NCI-H2171 treated with DMSO at 0.1 percent for 48 hours (cell line): ENCODE measurements at regions not wholly inside any gene's neighbourhood (a gene's known extent, or its start where the extent isn't known, plus 50 kb on each side); places are given as distances from the start of the nearest gene placed in this dataset.

Source experiments
- DNase-seq: peaks from one replicate; lab custom pipeline; 2025; lab: John Stamatoyannopoulos, UW

DNA sequence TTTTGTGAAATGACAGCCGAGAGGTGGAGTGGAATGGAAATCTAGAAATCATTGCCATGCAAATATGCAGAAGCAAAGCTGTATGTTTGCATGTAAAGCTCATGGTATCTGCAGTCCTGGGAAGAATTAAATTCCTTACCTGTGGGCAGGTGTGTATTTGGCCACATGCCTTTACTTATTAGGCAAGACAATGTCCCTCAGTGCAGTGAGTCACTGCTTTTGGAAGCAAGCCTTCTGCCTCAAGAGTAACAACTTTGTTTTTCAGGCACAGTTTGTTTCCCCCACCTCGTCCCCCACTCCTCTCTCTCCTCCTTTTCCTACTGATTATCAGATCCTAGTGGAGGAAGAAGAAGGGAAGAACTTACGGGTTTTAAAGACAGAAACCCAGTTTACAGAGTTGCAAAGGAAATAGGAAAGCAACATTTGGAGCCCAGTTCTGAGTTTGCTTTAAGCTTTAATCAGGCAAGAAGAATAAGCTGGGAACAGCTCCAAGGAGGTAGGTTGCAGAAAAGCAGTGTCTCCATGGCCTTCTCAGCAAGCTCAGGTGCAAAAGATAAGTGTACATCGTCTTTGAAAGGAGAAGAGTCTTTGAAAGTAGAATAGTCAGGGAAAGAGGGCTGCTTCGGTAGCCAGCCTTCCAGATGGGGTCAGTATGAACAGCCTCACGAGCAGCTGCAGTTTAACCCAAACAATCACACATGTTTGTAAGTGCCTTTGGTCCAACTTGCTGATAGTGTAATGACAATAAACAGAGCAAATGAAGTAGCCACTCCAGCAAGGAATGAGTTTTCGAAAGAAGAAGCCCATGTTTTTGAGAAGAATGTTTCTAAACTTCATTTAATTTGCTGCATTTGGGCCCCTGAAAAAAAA lies 190.1 kb downstream of the KLF5 start:
- DNase-seq: no peak

DNA sequence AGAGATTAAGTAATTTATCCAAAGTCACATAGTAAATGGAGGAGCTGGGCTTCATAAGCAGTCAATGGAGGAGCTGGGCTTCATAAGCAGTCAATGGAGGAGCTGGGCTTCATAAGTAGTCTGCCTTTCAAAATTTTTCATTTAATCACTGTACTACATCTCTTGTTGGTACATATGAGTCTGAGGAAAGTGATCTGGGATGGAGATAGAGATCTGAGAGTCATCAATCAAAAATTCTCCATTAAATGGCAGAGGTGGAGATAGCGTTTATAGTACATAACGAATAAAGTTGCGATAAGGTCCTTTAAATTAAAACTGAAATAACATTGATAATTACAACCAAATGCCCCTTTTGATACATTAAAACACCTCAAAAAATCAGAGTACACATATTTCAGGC lies 189.3 kb downstream of the KLF5 start:
- DNase-seq: no peak

- DNase-seq: no peak
Observed at GRCh38 chr13:73245246-73245645, 186.4 kb downstream of the KLF5 start.

GRCh38 chr13:73244467-73244866 lies 185.7 kb downstream of the KLF5 start:
- DNase-seq: no peak

DNA sequence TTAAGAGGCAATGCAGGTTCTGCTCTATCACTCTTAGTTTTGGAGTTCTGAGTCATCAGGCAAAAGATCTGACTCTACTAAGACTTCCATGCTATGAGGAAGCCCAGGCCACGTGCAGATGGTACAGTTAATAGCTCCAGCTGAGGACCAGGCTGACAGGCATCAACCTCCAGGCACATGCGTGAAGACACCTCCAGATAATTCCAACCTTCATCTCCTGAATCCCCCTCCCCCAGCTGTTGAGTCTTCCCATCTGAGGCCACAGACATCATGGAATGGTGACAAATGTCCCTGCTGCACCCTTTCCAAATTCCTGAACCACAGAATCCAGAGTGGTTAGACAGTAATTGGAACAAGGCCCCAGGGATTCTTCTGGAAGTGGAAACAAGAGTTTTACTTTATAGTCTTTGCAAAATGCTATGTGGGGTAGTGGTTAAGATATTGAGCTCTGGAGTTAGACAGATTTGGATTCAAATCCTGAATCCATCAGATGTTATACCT lies 183.8 kb downstream of the KLF5 start:
- no peak for DNase-seq

- DNase-seq: no peak
Observed at GRCh38 chr13:73240193-73240592, 181.4 kb downstream of the KLF5 start.

DNA sequence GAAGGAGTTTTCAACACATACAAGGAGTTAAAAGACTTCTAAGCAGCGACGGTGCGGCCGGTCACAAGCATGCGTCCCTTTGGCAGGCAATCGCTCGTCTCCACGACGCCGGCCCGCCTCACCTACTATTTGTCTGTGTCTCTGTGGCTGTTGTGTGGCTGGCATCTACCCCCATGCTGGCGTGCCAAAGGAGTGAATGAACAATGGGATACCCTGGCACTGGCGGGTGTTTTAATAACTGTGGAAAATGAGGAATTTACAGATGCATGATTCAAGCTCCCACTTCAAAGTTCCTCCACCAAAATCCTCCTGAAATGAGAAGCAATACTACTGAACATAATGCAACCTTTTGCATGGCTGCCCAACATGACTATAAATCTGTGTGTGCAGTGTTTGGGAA lies 176.6 kb downstream of the KLF5 start:
- DNase-seq: no peak

DNA sequence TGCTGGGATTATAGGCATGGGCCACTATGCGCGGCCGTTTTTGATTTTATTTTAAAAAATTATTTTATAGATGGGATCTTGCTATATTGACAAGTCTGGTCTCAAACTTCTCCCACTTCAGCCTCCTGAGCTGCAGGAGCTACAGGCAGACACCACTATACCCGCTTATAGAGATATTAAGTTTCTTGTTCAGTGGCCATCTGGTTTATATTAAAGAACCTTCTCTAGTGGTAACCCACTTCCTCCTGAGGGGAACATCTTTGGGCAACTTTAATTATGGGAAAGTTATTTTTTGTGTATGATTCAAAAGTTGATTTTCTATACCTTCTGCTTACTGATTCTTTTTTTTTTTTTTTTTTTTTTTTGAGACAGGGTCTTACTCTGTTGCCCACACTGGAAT lies 172.7 kb downstream of the KLF5 start:
- no peak for DNase-seq

DNA sequence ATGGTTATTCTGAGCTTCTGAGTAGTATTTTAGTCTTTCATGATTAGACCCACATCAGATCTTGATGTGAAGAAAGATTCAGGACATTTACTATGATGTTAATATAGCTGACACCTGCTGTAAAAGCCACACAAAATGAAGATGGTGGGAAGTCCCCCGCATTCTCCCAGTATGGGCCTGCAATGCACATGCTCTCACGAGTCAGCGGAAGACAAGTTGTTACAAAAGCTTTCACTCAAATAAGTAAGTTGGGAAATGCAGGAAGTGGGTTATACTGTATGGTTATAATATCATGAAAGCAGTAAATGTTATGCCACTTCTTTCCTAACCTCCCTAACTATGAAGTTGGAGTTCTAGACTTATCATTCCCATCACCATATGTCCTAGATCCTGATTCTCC lies 171.9 kb downstream of the KLF5 start:
- no peak for DNase-seq

- no peak for DNase-seq
Observed at GRCh38 chr13:73228546-73228945, 169.7 kb downstream of the KLF5 start.

DNA sequence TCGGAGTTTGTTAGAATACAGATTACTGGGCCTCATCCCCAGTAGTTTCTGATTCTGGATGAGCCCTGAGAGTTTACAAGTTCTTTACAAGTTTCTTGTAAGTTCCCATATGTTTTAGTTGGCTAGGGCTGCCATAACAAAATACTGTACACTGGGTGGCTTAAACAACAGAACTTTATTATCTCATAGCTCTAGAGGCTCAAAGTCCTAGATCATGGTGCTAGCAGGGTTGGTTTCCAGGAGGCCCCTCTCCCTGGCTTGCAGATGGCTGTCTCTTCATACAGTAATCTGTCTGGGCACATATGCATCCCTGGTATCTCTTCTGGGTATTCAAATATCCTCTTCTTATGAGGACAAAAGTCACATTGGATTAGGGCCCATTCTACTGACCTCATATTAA lies 167.2 kb downstream of the KLF5 start:
- no peak for DNase-seq

DNA sequence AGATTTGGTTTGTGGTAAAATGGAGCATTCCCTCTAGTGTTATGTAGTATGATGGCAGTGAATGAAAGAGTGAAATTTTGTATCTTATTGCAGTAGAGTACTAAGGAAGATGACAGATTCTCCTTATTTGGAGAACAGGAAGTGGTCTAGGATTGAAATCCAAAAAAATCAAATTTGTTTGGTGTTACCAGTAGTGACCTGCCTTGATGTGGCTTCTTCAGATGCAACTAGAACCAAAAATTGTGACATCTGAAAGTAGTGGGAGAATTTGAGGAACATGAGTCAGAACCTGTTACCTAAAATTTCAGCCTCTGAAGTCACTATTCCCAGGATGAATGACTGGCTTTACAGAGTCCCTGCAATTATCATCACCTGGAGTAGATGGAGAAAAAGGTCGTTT lies 165.9 kb downstream of the KLF5 start:
- DNase-seq: no peak

- no peak for DNase-seq
Observed at GRCh38 chr13:73223372-73223781, 164.6 kb downstream of the KLF5 start.

GRCh38 chr13:73222627-73223305 lies 164.0 kb downstream of the KLF5 start:
- no peak for DNase-seq

DNA sequence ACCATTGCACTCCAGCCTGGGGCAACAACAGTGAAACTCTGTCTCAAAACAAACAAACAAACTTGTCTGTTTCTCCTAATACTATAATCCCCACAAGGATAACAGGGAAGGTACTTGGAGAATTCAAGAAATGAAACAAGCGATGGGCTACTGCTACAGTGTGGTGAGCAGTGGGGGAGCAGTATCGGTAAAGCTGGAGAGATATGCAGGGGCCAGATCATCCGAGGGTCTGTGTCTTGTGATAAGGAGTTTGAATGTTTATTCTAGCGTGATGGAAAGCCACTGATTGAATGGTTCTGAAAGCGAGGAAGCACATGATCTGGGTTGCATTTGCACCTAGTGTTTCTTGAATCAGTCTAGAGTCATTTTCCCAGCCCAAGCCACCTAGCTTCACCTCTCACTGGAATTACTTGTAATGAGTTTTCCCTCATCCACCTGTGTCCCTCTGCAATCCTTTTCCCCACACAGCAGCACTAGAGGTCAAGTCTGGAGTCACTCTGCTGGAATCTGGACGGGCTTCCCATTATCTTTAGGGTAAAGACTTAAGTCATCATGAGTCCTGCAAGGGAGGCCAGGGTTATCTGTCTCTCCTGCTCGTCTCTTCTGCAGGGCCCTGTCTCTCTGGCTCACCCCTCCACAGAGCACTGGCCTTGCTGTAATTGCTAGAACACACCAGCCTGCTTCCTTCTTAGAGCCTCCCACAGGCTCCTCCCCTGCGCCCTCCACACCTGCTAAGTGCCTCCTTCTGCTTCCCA lies 162.3 kb downstream of the KLF5 start:
- no peak for DNase-seq

DNA sequence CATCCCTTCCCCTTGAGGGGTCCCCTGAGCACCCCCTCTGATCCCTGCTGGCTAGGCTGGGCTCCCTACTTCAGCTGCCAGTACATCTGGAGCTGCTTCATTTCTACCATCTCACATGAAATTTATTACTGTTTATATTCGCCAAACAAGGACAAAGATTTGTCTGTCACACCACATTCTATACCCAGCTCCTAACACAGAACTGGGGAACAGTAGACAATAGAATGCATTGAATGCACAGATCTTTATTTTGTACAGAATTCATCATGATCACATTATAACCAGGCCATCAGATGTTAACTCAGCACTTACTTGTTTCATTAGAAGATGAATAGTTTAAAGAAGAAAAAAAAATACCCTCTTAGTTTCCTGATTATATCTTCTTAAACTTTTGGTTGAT lies 159.4 kb downstream of the KLF5 start:
- no peak for DNase-seq

GRCh38 chr13:73216381-73216831 lies 157.6 kb downstream of the KLF5 start:
- no peak for DNase-seq

GRCh38 chr13:73215823-73216222 lies 157.0 kb downstream of the KLF5 start:
- DNase-seq: no peak

GRCh38 chr13:73212482-73212881 lies 153.7 kb downstream of the KLF5 start:
- no peak for DNase-seq

DNA sequence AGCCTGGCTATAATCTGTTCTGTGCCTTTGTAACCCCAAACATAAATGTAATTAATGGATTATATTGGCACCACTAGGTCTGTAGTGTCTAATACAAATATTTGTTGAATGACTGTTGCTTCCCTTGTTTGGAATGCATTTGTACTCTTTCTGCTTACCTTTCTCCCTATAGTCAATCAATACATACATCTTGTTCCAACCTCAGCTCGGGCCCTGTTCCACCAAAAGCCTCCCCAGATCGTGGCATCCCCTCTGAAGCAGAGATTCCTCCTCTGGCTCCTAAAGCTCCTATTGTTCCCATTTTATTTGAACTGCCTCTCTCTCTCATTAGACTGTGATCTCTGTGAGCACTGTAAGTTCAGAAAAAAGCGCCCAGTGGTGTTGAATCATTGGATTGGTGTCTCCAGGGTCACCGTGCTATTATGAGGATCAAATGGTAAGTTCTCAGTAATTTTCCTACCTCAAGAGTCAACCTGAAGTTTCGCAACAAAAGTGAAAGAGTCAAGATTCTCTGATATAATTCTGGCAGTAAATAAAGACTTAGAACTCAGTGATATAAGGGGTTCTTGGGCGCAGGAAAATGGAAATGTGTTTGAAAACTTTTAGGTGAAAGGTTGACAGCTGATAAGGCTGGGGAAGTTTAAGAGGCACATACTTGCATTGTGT lies 151.5 kb downstream of the KLF5 start:
- no peak for DNase-seq

- DNase-seq: no peak
Observed at GRCh38 chr13:73204952-73205351, 146.1 kb downstream of the KLF5 start.

GRCh38 chr13:73201626-73202025 lies 142.8 kb downstream of the KLF5 start:
- no peak for DNase-seq
